ENCODE measurements at regions not wholly inside any gene's neighbourhood (a gene's known extent, or its start where the extent isn't known, plus 50 kb on each side); places are given as distances from the start of the nearest gene placed in this dataset.

GRCh38 chr9:84145031-84145430 is 164.4 kb downstream of the RMI1 start:
- no peak for TF ChIP-seq Cebpa-rat (IDR thresholded peaks at IDR 0.05)
- Histone ChIP-seq H3K9ac (no peak overlapping the region), H3K36me3 (no peaks in the 10 kb centered on the region), H3K9me3 (peaks cover 7% of the 10 kb centered on the region; the same call in 1 of the 2 replicates), H3K4me3 (no peak overlapping the region), H3K4me1 (peaks cover 21% of the 10 kb centered on the region), H3K4me2 (no peak overlapping the region), H3K27ac (no peak overlapping the region), H3K27me3 (peaks cover 3% of the 10 kb centered on the region; the same call in 1 of the 2 replicates), H4K20me1 (no peaks in the 10 kb centered on the region)

GRCh38 chr9:84145780-84146179 is 165.2 kb downstream of the RMI1 start:
- no peak overlapping the region for H3K27ac ChIP-seq

DNA sequence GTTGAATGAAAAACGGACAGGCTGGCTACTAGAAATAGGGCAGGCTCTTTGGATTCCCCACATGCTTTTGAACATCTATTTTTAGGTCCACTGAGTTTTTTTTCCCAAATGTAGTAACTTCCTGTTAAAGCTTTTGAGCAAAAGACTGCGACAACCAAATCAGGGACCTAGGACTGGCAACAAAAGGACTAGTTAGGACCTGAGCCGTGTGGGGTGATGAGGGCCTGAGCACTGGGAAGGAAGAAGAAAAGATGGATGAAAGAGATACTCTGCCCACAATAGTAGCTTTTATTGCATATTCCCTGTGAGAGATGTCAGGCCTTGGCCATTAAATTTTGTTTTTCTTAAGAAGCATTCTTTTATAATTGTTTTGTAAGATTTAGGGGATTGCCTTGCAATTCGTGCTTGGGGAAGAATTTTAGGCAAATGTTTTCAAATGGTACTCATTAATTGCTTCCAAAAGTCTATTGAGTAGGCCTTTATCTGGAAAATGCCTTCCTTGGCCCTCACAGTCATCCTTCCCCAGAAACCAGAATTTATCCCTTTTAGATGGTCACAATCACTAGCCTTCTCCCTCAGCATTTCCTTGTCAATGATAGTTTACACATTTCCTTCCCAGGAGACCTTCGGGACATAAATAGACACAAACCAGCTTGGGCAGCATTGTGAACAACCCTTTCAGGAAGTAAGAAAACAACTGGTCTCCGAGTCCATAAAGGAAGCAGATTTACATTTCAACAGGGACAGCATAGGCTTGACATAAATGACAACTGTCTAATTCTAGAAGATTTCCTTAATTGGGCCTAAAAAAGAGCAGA is 166.5 kb downstream of the RMI1 start:
- no peak for TF ChIP-seq Cebpa-rat (IDR thresholded peaks at IDR 0.05)
- no peaks in the 10 kb centered on the region for H3K27me3 ChIP-seq
- no peaks in the 10 kb centered on the region for H3K36me3 ChIP-seq

More at GRCh38 chr9:84145780-84146179, 165.2 kb downstream of the RMI1 start:
- Histone ChIP-seq H3K4me1 (peaks cover 21% of the 10 kb centered on the region), H3K4me2 (no peak overlapping the region), H4K20me1 (no peaks in the 10 kb centered on the region), H3K27me3 (no peaks in the 10 kb centered on the region), H3K36me3 (no peaks in the 10 kb centered on the region), H3K9ac (no peak overlapping the region), H3K4me3 (no peak overlapping the region), H3K9me3 (peaks cover under 1% of the 10 kb centered on the region; the same call in 1 of the 2 replicates)
- TF ChIP-seq Cebpa-rat (IDR thresholded peaks at IDR 0.05): no peak

DNA sequence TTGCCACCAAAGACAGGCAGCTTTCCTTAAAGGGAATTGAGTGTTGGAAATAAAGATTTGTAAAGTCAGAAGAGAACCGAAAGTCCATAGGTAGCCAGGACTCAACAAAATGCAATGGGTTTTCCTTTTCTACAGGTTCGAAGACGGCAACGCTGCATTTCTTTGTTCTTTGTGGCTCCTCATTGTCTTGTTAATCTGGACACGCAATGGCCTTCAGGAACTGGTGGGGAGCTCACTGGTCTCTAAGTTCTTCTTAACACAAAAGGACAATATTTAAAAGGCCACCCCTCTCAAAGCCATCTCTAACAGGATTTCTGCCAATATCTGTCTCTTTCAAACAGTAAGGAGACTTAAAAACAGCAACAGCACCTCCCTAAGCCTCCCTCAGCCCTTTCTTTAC is 170.6 kb downstream of the RMI1 start:
- Histone ChIP-seq H3K9me3 (no peaks in the 10 kb centered on the region), H3K9ac (no peak overlapping the region), H3K27me3 (no peaks in the 10 kb centered on the region), H3K36me3 (no peaks in the 10 kb centered on the region), H3K4me1 (peaks cover 19% of the 10 kb centered on the region), H3K4me2 (no peak overlapping the region), H4K20me1 (no peaks in the 10 kb centered on the region), H3K27ac (no peak overlapping the region), H3K4me3 (no peak overlapping the region)
- TF ChIP-seq Cebpa-rat (IDR thresholded peaks at IDR 0.05): no peak

More for the DNA sequence above, 166.5 kb downstream of the RMI1 start:
- H3K9ac ChIP-seq: no peak overlapping the region
- H3K4me3 ChIP-seq: no peak overlapping the region
- no peaks in the 10 kb centered on the region for H3K9me3 ChIP-seq
- peaks cover 21% of the 10 kb centered on the region for H3K4me1 ChIP-seq
- H4K20me1 ChIP-seq: no peaks in the 10 kb centered on the region
- peak overlapping the region; percentile 74 for H3K27ac ChIP-seq
- H3K4me2 ChIP-seq: peak overlapping the region; percentile 76

DNA sequence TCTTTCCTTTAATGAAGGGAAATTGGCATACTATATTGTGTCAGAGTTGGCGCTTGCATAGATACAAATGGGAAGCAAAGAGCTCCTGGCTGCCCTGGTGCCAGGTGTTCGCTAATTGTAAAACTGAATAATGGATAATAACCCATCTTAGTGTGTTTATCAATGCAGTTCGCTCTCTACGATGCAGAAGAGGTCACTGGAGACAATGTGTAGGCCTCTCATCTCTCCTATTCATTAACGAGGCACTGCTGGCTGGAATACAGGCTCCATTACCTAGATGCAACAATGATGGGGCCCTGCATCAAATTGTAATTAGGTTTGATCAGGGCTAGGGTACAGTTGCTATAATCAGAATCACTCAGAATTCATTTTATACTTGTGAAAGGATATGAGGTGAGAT is 171.0 kb downstream of the RMI1 start:
- H4K20me1 ChIP-seq: no peaks in the 10 kb centered on the region
- H3K4me1 ChIP-seq: peaks cover 15% of the 10 kb centered on the region
- no peaks in the 10 kb centered on the region for H3K27me3 ChIP-seq

DNA sequence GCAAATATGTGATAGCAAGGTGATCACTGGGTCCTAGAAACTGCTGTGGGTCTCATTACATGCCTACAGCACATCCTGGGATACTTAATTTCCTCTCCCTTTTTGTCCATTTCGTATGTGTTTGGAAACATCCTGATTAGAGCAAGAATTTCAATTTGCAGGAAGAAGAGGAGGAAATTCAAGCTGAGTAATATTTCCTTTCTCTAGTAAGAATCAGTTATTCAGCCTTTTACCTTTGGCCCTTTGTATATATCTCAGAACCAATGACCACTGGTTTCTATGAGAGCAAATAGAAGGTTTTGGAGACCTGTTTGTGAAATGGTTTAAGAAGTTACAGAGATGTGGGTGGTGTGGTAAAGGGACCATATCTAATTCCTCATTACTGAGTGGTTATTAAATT is 171.6 kb downstream of the RMI1 start:
- Histone ChIP-seq H4K20me1 (no peaks in the 10 kb centered on the region), H3K4me3 (no peak overlapping the region), H3K9ac (no peak overlapping the region), H3K27ac (no peak overlapping the region), H3K27me3 (no peaks in the 10 kb centered on the region), H3K9me3 (no peaks in the 10 kb centered on the region), H3K4me1 (peaks cover 10% of the 10 kb centered on the region), H3K36me3 (no peaks in the 10 kb centered on the region), H3K4me2 (no peak overlapping the region)
- no peak for TF ChIP-seq Cebpa-rat (IDR thresholded peaks at IDR 0.05)

More for the DNA sequence above, 171.0 kb downstream of the RMI1 start:
- no peak for TF ChIP-seq Cebpa-rat (IDR thresholded peaks at IDR 0.05)
- Histone ChIP-seq H3K4me3 (no peak overlapping the region), H3K9me3 (no peaks in the 10 kb centered on the region), H3K9ac (no peak overlapping the region), H3K27ac (no peak overlapping the region), H3K36me3 (no peaks in the 10 kb centered on the region), H3K4me2 (no peak overlapping the region)

- no peaks in the 10 kb centered on the region for H3K4me1 ChIP-seq
- no peaks in the 10 kb centered on the region for H4K20me1 ChIP-seq
- no peak overlapping the region for H3K4me2 ChIP-seq
- no peak overlapping the region for H3K27ac ChIP-seq
- no peaks in the 10 kb centered on the region for H3K9me3 ChIP-seq
- H3K27me3 ChIP-seq: no peaks in the 10 kb centered on the region
- no peaks in the 10 kb centered on the region for H3K36me3 ChIP-seq
- TF ChIP-seq Cebpa-rat (IDR thresholded peaks at IDR 0.05): no peak
- H3K4me3 ChIP-seq: no peak overlapping the region
- no peak overlapping the region for H3K9ac ChIP-seq
Measured at GRCh38 chr9:84153885-84154284, 173.3 kb downstream of the RMI1 start.

- no peak overlapping the region for H3K27ac ChIP-seq
- no peak overlapping the region for H3K9ac ChIP-seq
- H3K4me3 ChIP-seq: no peak overlapping the region
- no peak overlapping the region for H3K4me2 ChIP-seq
- H3K27me3 ChIP-seq: no peaks in the 10 kb centered on the region
- H4K20me1 ChIP-seq: no peaks in the 10 kb centered on the region
- no peaks in the 10 kb centered on the region for H3K4me1 ChIP-seq
- no peak for TF ChIP-seq Cebpa-rat (IDR thresholded peaks at IDR 0.05)
- no peaks in the 10 kb centered on the region for H3K36me3 ChIP-seq
- H3K9me3 ChIP-seq: no peaks in the 10 kb centered on the region
Measured at GRCh38 chr9:84154320-84154719, 173.7 kb downstream of the RMI1 start.

- Histone ChIP-seq H3K9me3 (no peaks in the 10 kb centered on the region), H3K4me2 (no peak overlapping the region), H3K27ac (no peak overlapping the region), H3K4me3 (no peak overlapping the region), H3K9ac (no peak overlapping the region), H4K20me1 (no peaks in the 10 kb centered on the region), H3K36me3 (no peaks in the 10 kb centered on the region), H3K4me1 (no peaks in the 10 kb centered on the region), H3K27me3 (no peaks in the 10 kb centered on the region)
- no peak for TF ChIP-seq Cebpa-rat (IDR thresholded peaks at IDR 0.05)
Measured at GRCh38 chr9:84163052-84163650, 177.4 kb downstream of the SLC28A3 start.

- Histone ChIP-seq H4K20me1 (no peaks in the 10 kb centered on the region), H3K4me1 (no peaks in the 10 kb centered on the region), H3K9me3 (no peaks in the 10 kb centered on the region), H3K4me3 (no peak overlapping the region), H3K27ac (no peak overlapping the region), H3K27me3 (no peaks in the 10 kb centered on the region), H3K36me3 (no peaks in the 10 kb centered on the region), H3K9ac (no peak overlapping the region), H3K4me2 (no peak overlapping the region)
- TF ChIP-seq Cebpa-rat (IDR thresholded peaks at IDR 0.05): no peak
Measured at GRCh38 chr9:84166891-84167290, 173.7 kb downstream of the SLC28A3 start.

All from BLaER1 (cell line).